ENCODE measurements at regions not wholly inside any gene's neighbourhood (a gene's known extent, or its start where the extent isn't known, plus 50 kb on each side); places are given as distances from the start of the nearest gene placed in this dataset.

GRCh38 chr5:39808656-39809055 lies 383.9 kb upstream of the DAB2 start:
- no CpG with 5 or more reads among the region's 6 CpGs for WGBS (ENCODE audit: extremely low coverage, insufficient read length, low lambda C conversion rate)
- no peak overlapping the region for H2BK5ac ChIP-seq (ENCODE audit: insufficient read length, low read length)
- Mint-ChIP-seq H3K4me1 (no peaks in the 10 kb centered on the region), H3K27me3 (ENCODE audit: low read depth) (no peaks in the 10 kb centered on the region), H3K4me3 (no peak overlapping the region), H3K27ac (no peak overlapping the region), H3K9me3 (no peaks in the 10 kb centered on the region), H3K36me3 (ENCODE audit: insufficient read depth in 1 of 3, low read depth in 3 of 3) (no peaks in the 10 kb centered on the region)
- no peak for TF ChIP-seq CTCF (conservative IDR thresholded peaks at IDR 0.05)
- no peaks in the 10 kb centered on the region for H4K20me1 ChIP-seq (ENCODE audit: control insufficient read depth, insufficient read depth, insufficient read length)
- no peak overlapping the region for H2BK120ac ChIP-seq (ENCODE audit: low read depth, low read length, poor library complexity, severe bottlenecking)
- H4K5ac ChIP-seq (ENCODE audit: insufficient read length, low read depth, low read length), result no peak overlapping the region
- H4K91ac ChIP-seq (ENCODE audit: insufficient read length, low read depth, low read length), result no peak overlapping the region
- no peaks in the 10 kb centered on the region for H3K79me2 ChIP-seq (ENCODE audit: insufficient read depth, low read length)
- H2AFZ ChIP-seq (ENCODE audit: low read length), result no peak overlapping the region
- H3K9ac ChIP-seq (ENCODE audit: extremely low read depth, insufficient read length, low read length), result no peak overlapping the region
- no peaks in the 10 kb centered on the region for H3K9me3 ChIP-seq (ENCODE audit: control insufficient read depth, low read depth, low read length)
- H3K4me1 ChIP-seq (ENCODE audit: insufficient read depth, low read length), result no peaks in the 10 kb centered on the region
- no peak overlapping the region for H3K27ac ChIP-seq (ENCODE audit: insufficient read length, low read depth, low read length)
- H2BK12ac ChIP-seq (ENCODE audit: insufficient read length, low read depth, low read length), result no peak overlapping the region
- H3K23ac ChIP-seq (ENCODE audit: insufficient read length, low read depth, low read length), result no peak overlapping the region
- H2BK20ac ChIP-seq (ENCODE audit: low read depth, low read length, poor library complexity, severe bottlenecking), result no peak overlapping the region
- H3K18ac ChIP-seq (ENCODE audit: insufficient read length, low read depth, low read length), result no peak overlapping the region
- DNase-seq, result no peak
- H2BK15ac ChIP-seq (ENCODE audit: low read depth, low read length), result no peak overlapping the region
- no peak overlapping the region for H3K4me2 ChIP-seq (ENCODE audit: insufficient read depth, insufficient read length, low read length)
- H3K79me1 ChIP-seq (ENCODE audit: insufficient read depth, low read depth, low read length, poor library complexity, severe bottlenecking), result no peaks in the 10 kb centered on the region
- H3K4ac ChIP-seq (ENCODE audit: low read depth, low read length), result no peak overlapping the region
- H2AK5ac ChIP-seq (ENCODE audit: insufficient read length, low read length), result no peak overlapping the region
- H3T11ph ChIP-seq (ENCODE audit: low read length), result no peak overlapping the region
- H3K56ac ChIP-seq (ENCODE audit: insufficient read length, low read depth, low read length), result no peak overlapping the region
- no peaks in the 10 kb centered on the region for H3K23me2 ChIP-seq (ENCODE audit: insufficient read length, low read depth, low read length, poor library complexity, severe bottlenecking)
- H4K8ac ChIP-seq (replicated peaks; ENCODE audit: insufficient read length, low read depth, low read length), result no peak overlapping the region
- no peak overlapping the region for H3K14ac ChIP-seq (ENCODE audit: insufficient read depth, low read length)
- no peaks in the 10 kb centered on the region for H3K27me3 ChIP-seq (ENCODE audit: insufficient read depth, low read length)

Data from H9 (cell line).